Keratinocyte (primary cell): ENCODE measurements at regions not wholly inside any gene's neighbourhood (a gene's known extent, or its start where the extent isn't known, plus 50 kb on each side); places are given as distances from the start of the nearest gene placed in this dataset.

Source experiments
- DNase-seq: peaks from one replicate; pipeline ENCODE4 v3.0.0-alpha.2; 2011; ENCODE audit warnings: low read depth, missing footprints, low spot score
- FAIRE-seq: peaks from 2 replicates; lab custom pipeline; 2011; peaks lifted over from hg19 to GRCh38; lab: Jason Lieb, UNC
- H2AFZ ChIP-seq: 2 replicates; pipeline ENCODE4 v1.6.0; 2012; ENCODE audit warnings: low read length, control low read depth, inconsistent platforms; ENCODE audit not compliant: control insufficient read depth
- H3K27ac ChIP-seq: 2 replicates; pipeline ENCODE4 v1.5.1; 2011; ENCODE audit warnings: low read length; ENCODE audit not compliant: control insufficient read depth, insufficient read depth
- H3K27me3 ChIP-seq: 3 replicates; pipeline ENCODE4 v1.6.0; 2011; ENCODE audit warnings: low read length; ENCODE audit not compliant: control insufficient read depth, insufficient read depth; ENCODE audit errors: extremely low read depth
- H3K36me3 ChIP-seq, 2 experiments: 2 replicates in 1 of 2; 3 replicates in 1 of 2; pipeline ENCODE4 v1.5.1; 2011; ENCODE audit warnings: low read length in 2 of 2, mild to moderate bottlenecking in 1 of 2; ENCODE audit not compliant: control insufficient read depth in 2 of 2, insufficient read depth in 2 of 2; ENCODE audit errors: extremely low read depth in 1 of 2
- H3K4me1 ChIP-seq: 3 replicates; pipeline ENCODE4 v1.5.1; 2011; ENCODE audit warnings: low read length; ENCODE audit not compliant: control insufficient read depth, insufficient read depth; ENCODE audit errors: extremely low read depth
- H3K4me2 ChIP-seq: 3 replicates; pipeline ENCODE4 v1.6.0; 2011; ENCODE audit warnings: low read depth, low read length; ENCODE audit not compliant: control insufficient read depth, insufficient read depth; ENCODE audit errors: extremely low read depth
- H3K4me3 ChIP-seq, 3 experiments: fragments of 200-600 bp in 1 of 3; sonication (generic) in 1 of 3; 2 replicates in 2 of 3; 3 replicates in 1 of 3; pipeline ENCODE4 v1.5.1; 2011 to 2016; ENCODE audit warnings: low read length in 3 of 3, mild to moderate bottlenecking in 3 of 3, control low read depth in 2 of 3, inconsistent platforms in 1 of 3, low read depth in 1 of 3, mixed read lengths in 1 of 3, mixed run types in 1 of 3, moderate library complexity in 1 of 3; ENCODE audit not compliant: control insufficient read depth in 2 of 3, insufficient read depth in 2 of 3; ENCODE audit errors: extremely low read depth in 1 of 3
- H3K79me2 ChIP-seq: 2 replicates; pipeline ENCODE4 v1.6.0; 2012; ENCODE audit warnings: low read length; ENCODE audit not compliant: control insufficient read depth, insufficient read depth
- H3K9ac ChIP-seq: 3 replicates; pipeline ENCODE4 v1.6.0; 2011; ENCODE audit warnings: low read length; ENCODE audit not compliant: control insufficient read depth, insufficient read depth; ENCODE audit errors: extremely low read depth
- H3K9me1 ChIP-seq: 3 replicates; pipeline ENCODE4 v1.6.0; 2011; ENCODE audit warnings: low read length; ENCODE audit not compliant: control insufficient read depth, insufficient read depth; ENCODE audit errors: extremely low read depth
- H3K9me3 ChIP-seq: 2 replicates; pipeline ENCODE4 v1.5.1; 2012; ENCODE audit warnings: low read depth, low read length; ENCODE audit not compliant: control insufficient read depth
- H4K20me1 ChIP-seq: 3 replicates; pipeline ENCODE4 v1.6.0; 2011; ENCODE audit warnings: low read length; ENCODE audit not compliant: control insufficient read depth, insufficient read depth; ENCODE audit errors: extremely low read depth
- CTCF ChIP-seq, 3 experiments: IDR thresholded peaks in 1 of 3; conservative IDR thresholded peaks in 1 of 3; optimal IDR thresholded peaks in 1 of 3; 2 replicates in 2 of 3; 3 replicates in 1 of 3; pipeline versions ENCODE3 to v1.5.1; 2011; ENCODE audit warnings: low read length in 3 of 3, mild to moderate bottlenecking in 3 of 3, moderate library complexity in 2 of 3, control low read depth in 1 of 3, inconsistent platforms in 1 of 3; ENCODE audit not compliant: insufficient read depth in 2 of 3; ENCODE audit errors: extremely low read depth in 1 of 3
- EZH2 ChIP-seq: IDR thresholded peaks from one replicate; pipeline ENCODE4 v1.6.1; 2012; ENCODE audit warnings: inconsistent platforms, mild to moderate bottlenecking, low read length, moderate library complexity
- dilution Hi-C: fragments of 300-500 bp; cut with MboI; formaldehyde crosslinking; loops from one replicate; pipeline ENCODE4 v1.7.0; 2020; ENCODE audit warnings: low sequenced_read_pairs; ENCODE audit not compliant: extremely low pct_ligation_motif_present

GRCh38 chr5:110056580-110057114, 366.9 kb downstream of the MAN2A1 start:
- DNase-seq: no peak
- Histone ChIP-seq H3K4me1 (peaks cover 13% of the 10 kb centered on the region), H3K9ac (no peak overlapping the region), H3K79me2 (no peaks in the 10 kb centered on the region), H4K20me1 (no peaks in the 10 kb centered on the region), H3K27ac (no peak overlapping the region), H3K27me3 (peaks cover 7% of the 10 kb centered on the region), H3K4me2 (no peak overlapping the region), H3K9me1 (no peaks in the 10 kb centered on the region), H3K9me3 (no peaks in the 10 kb centered on the region), H2AFZ (no peak overlapping the region), H3K4me3 (no peak overlapping the region), H3K36me3 (no peaks in the 10 kb centered on the region)
- dilution Hi-C loops: no loop called here
- TF ChIP-seq EZH2 (no peak), CTCF (optimal IDR thresholded peaks at IDR 0.05 in 1 of 3, IDR thresholded peaks at IDR 0.05 in 1 of 3, conservative IDR thresholded peaks at IDR 0.05 in 1 of 3; ENCODE audit: extremely low read depth in 1 of 3, insufficient read depth in 2 of 3, low read length in 3 of 3) (no peak)
- FAIRE-seq: no peak

DNA sequence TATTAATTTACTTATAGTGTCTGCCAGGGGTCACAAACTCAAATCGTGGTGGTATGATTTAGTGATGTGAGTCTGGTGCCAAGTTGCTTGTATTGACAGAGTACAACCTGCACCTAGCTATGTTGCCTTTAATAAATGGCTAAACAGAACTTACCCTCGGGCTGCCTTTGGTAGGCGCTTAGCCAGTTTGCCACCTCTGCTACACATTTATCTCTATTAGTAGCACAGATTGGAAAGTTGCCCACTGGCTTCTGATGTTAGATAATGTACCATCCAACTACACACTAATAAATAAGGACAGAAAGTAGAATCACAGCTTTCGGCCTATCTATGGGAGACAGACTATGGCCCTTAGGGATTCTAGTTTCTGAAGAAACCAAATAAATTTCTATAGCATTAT, 368.4 kb downstream of the MAN2A1 start:
- Histone ChIP-seq H3K4me2 (no peak overlapping the region), H3K9me1 (no peaks in the 10 kb centered on the region), H4K20me1 (no peaks in the 10 kb centered on the region), H3K9me3 (no peaks in the 10 kb centered on the region), H3K79me2 (no peaks in the 10 kb centered on the region), H3K4me3 (no peak overlapping the region), H3K9ac (no peak overlapping the region), H2AFZ (no peak overlapping the region), H3K36me3 (no peaks in the 10 kb centered on the region), H3K27me3 (peaks cover 7% of the 10 kb centered on the region), H3K4me1 (peaks cover 13% of the 10 kb centered on the region), H3K27ac (no peak overlapping the region)
- FAIRE-seq: no peak
- DNase-seq: no peak
- TF ChIP-seq EZH2: no peak
- TF ChIP-seq CTCF (optimal IDR thresholded peaks at IDR 0.05 in 1 of 3, IDR thresholded peaks at IDR 0.05 in 1 of 3, conservative IDR thresholded peaks at IDR 0.05 in 1 of 3; ENCODE audit: extremely low read depth in 1 of 3, insufficient read depth in 2 of 3, low read length in 3 of 3): no peak
- dilution Hi-C loops: no loop called here
